ENCODE measurements at regions not wholly inside any gene's neighbourhood (a gene's known extent, or its start where the extent isn't known, plus 50 kb on each side); places are given as distances from the start of the nearest gene placed in this dataset.

DNA sequence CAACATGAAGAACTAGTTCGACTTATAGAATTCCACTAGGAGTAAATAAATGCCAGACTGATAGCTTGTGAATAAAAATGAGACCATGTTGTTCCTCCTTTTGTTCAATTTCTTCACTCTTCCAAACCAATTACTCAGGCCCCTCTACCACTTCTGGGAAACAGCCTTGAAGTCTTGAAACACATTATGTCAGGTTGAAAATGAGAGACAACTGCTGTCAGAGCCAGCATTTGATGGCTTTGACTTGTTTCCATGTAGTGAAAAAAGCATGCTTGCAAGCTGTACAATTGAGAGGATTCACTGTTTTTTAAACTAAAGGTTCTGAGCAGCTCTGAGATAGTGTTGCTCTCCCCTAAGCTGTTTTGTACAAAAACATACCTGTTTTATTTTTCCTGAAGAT lies 337.1 kb upstream of the SGCD start:
- no peaks in the 10 kb centered on the region for H3K27me3 ChIP-seq (ENCODE audit: control insufficient read depth in 4 of 4, insufficient read depth in 4 of 4, low read length in 3 of 4)
- no peaks in the 10 kb centered on the region for H3K9me3 ChIP-seq (ENCODE audit: control insufficient read depth in 4 of 4, low read length in 3 of 4)
- no peaks in the 10 kb centered on the region for H3K4me1 ChIP-seq (ENCODE audit: control insufficient read depth in 4 of 4, insufficient read depth in 4 of 4, low read length in 3 of 4)
- 64% methylated on average over 1 of the region's 1 CpG for WGBS
- no peak for DNase-seq (ENCODE audit: low spot score)
- TF ChIP-seq FOXA2 (IDR thresholded peaks at IDR 0.05) (no peak), RAD21 (IDR thresholded peaks at IDR 0.05) (no peak), RXRA (IDR thresholded peaks at IDR 0.05) (no peak), HNF4G (IDR thresholded peaks at IDR 0.05) (no peak), JUND (IDR thresholded peaks at IDR 0.05) (no peak), TAF1 (conservative IDR thresholded peaks at IDR 0.05) (no peak)
- TF ChIP-seq, protein P1, sequence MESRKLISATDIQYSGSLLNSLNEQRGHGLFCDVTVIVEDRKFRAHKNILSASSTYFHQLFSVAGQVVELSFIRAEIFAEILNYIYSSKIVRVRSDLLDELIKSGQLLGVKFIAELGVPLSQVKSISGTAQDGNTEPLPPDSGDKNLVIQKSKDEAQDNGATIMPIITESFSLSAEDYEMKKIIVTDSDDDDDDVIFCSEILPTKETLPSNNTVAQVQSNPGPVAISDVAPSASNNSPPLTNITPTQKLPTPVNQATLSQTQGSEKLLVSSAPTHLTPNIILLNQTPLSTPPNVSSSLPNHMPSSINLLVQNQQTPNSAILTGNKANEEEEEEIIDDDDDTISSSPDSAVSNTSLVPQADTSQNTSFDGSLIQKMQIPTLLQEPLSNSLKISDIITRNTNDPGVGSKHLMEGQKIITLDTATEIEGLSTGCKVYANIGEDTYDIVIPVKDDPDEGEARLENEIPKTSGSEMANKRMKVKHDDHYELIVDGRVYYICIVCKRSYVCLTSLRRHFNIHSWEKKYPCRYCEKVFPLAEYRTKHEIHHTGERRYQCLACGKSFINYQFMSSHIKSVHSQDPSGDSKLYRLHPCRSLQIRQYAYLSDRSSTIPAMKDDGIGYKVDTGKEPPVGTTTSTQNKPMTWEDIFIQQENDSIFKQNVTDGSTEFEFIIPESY (IDR thresholded peaks at IDR 0.05) = no peak
- H3K27ac ChIP-seq (ENCODE audit: low read depth in 1 of 2, low read length in 2 of 2) = no peak overlapping the region
- no peaks in the 10 kb centered on the region for H3K36me3 ChIP-seq (ENCODE audit: control insufficient read depth in 4 of 4, insufficient read depth in 3 of 4, low read depth in 1 of 4, low read length in 3 of 4)
- H3K9ac ChIP-seq (ENCODE audit: low read depth in 1 of 2, low read length in 2 of 2) = no peak overlapping the region
- no peak overlapping the region for H3K4me3 ChIP-seq (ENCODE audit: low read depth in 1 of 3, low read length in 3 of 3)

DNA sequence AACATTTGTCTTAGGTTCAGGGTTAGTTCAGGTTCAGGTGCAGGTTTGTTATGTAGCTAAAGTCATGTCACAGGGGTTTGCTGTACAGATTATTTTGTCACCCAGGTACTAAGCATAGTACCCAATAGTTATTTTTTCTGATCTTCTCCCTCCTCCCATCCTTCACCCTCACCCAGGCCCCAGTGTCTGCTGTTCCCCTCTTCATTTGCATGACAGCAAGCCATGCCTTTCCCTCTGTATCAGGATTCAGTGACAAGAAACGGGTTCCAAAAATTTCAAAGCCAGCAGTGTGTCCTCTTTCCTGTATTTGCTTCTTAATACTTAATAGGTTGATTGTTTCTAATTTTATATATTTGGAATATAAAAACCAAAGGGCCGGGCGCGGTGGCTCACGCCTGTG lies 330.8 kb upstream of the SGCD start:
- no peak for DNase-seq (ENCODE audit: low spot score)
- Histone ChIP-seq H3K9ac (ENCODE audit: low read depth in 1 of 2, low read length in 2 of 2) (no peak overlapping the region), H3K4me3 (ENCODE audit: low read depth in 1 of 3, low read length in 3 of 3) (no peak overlapping the region), H3K4me1 (ENCODE audit: control insufficient read depth in 4 of 4, insufficient read depth in 4 of 4, low read length in 3 of 4) (no peaks in the 10 kb centered on the region), H3K9me3 (ENCODE audit: control insufficient read depth in 4 of 4, low read length in 3 of 4) (no peaks in the 10 kb centered on the region), H3K27ac (ENCODE audit: low read depth in 1 of 2, low read length in 2 of 2) (no peak overlapping the region), H3K27me3 (ENCODE audit: control insufficient read depth in 4 of 4, insufficient read depth in 4 of 4, low read length in 3 of 4) (no peaks in the 10 kb centered on the region), H3K36me3 (ENCODE audit: control insufficient read depth in 4 of 4, insufficient read depth in 3 of 4, low read depth in 1 of 4, low read length in 3 of 4) (no peaks in the 10 kb centered on the region)
- 91% methylated on average over 5 of the region's 5 CpGs for WGBS
- no peak for TF ChIP-seq RAD21 (IDR thresholded peaks at IDR 0.05)
- TF ChIP-seq NR2F2 (IDR thresholded peaks at IDR 0.05) = no peak
- no peak for TF ChIP-seq SP1 (IDR thresholded peaks at IDR 0.05)
- TF ChIP-seq HNF4A (conservative IDR thresholded peaks at IDR 0.05) = no peak
- TF ChIP-seq, protein P2, sequence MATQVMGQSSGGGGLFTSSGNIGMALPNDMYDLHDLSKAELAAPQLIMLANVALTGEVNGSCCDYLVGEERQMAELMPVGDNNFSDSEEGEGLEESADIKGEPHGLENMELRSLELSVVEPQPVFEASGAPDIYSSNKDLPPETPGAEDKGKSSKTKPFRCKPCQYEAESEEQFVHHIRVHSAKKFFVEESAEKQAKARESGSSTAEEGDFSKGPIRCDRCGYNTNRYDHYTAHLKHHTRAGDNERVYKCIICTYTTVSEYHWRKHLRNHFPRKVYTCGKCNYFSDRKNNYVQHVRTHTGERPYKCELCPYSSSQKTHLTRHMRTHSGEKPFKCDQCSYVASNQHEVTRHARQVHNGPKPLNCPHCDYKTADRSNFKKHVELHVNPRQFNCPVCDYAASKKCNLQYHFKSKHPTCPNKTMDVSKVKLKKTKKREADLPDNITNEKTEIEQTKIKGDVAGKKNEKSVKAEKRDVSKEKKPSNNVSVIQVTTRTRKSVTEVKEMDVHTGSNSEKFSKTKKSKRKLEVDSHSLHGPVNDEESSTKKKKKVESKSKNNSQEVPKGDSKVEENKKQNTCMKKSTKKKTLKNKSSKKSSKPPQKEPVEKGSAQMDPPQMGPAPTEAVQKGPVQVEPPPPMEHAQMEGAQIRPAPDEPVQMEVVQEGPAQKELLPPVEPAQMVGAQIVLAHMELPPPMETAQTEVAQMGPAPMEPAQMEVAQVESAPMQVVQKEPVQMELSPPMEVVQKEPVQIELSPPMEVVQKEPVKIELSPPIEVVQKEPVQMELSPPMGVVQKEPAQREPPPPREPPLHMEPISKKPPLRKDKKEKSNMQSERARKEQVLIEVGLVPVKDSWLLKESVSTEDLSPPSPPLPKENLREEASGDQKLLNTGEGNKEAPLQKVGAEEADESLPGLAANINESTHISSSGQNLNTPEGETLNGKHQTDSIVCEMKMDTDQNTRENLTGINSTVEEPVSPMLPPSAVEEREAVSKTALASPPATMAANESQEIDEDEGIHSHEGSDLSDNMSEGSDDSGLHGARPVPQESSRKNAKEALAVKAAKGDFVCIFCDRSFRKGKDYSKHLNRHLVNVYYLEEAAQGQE (IDR thresholded peaks at IDR 0.05) = no peak
- TF ChIP-seq, protein P3, sequence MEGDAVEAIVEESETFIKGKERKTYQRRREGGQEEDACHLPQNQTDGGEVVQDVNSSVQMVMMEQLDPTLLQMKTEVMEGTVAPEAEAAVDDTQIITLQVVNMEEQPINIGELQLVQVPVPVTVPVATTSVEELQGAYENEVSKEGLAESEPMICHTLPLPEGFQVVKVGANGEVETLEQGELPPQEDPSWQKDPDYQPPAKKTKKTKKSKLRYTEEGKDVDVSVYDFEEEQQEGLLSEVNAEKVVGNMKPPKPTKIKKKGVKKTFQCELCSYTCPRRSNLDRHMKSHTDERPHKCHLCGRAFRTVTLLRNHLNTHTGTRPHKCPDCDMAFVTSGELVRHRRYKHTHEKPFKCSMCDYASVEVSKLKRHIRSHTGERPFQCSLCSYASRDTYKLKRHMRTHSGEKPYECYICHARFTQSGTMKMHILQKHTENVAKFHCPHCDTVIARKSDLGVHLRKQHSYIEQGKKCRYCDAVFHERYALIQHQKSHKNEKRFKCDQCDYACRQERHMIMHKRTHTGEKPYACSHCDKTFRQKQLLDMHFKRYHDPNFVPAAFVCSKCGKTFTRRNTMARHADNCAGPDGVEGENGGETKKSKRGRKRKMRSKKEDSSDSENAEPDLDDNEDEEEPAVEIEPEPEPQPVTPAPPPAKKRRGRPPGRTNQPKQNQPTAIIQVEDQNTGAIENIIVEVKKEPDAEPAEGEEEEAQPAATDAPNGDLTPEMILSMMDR (IDR thresholded peaks at IDR 0.05; ENCODE audit: low read depth, low read length, missing input control) = no peak
- TF ChIP-seq, protein P1 (IDR thresholded peaks at IDR 0.05) = no peak
- TF ChIP-seq GABPA (IDR thresholded peaks at IDR 0.05 in 1 of 2, conservative IDR thresholded peaks at IDR 0.05 in 1 of 2) = no peak
- no peak for TF ChIP-seq RXRA (IDR thresholded peaks at IDR 0.05)

All from liver (tissue), 8 donors.